Prostate gland (tissue), 2 donors: ENCODE measurements at regions not wholly inside any gene's neighbourhood (a gene's known extent, or its start where the extent isn't known, plus 50 kb on each side); places are given as distances from the start of the nearest gene placed in this dataset.

Source experiments
- DNase-seq: peaks from one replicate; pipeline ENCODE4 v3.0.0-alpha.2; 2019; ENCODE audit warnings: low spot score
- H3K27ac ChIP-seq, 2 donors: fragments of 200-600 bp; sonication (generic); 2 replicates each; pipeline ENCODE4 v1.5.1; 2017 to 2019
- H3K27me3 ChIP-seq: fragments of 200-600 bp; sonication (generic); replicated peaks from 2 replicates; pipeline ENCODE4 v1.5.1; 2019; ENCODE audit not compliant: insufficient read depth
- H3K36me3 ChIP-seq, 2 donors: fragments of 200-600 bp; sonication (generic); 1 replicate in 1 of 2; 2 replicates in 1 of 2; pipeline versions ENCODE4 v1.5.1 to v1.8.1; 2017 to 2019
- H3K4me1 ChIP-seq: fragments of 200-600 bp; sonication (generic); replicated peaks from 2 replicates; pipeline ENCODE4 v1.5.1; 2019
- H3K4me3 ChIP-seq, 2 donors: fragments of 200-600 bp; sonication (generic); 2 replicates each; pipeline ENCODE4 v1.5.1; 2017 to 2019
- H3K9me3 ChIP-seq: fragments of 200-600 bp; sonication (generic); 2 replicates; pipeline ENCODE4 v1.5.1; 2017
- POLR2A ChIP-seq: fragments of 450-650 bp; IDR thresholded peaks from one replicate; pipeline ENCODE4 v1.6.1; 2016; ENCODE audit warnings: antibody characterized with exemption, mild to moderate bottlenecking
- POLR2AphosphoS5 ChIP-seq: sonication (generic); formaldehyde crosslinking; IDR thresholded peaks from one replicate; pipeline ENCODE4 v1.6.1; 2017; ENCODE audit warnings: antibody characterized with exemption
- WGBS: methylation state at CpG from one replicate; pipeline ENCODE4 v1.1.5; 2018; 5-methylcytosine and 5-hydroxymethylcytosine counted together
- intact Hi-C: fragments of 100-400 bp; cut with DNase I; formaldehyde crosslinking; loops from one replicate; pipeline ENCODE4 v1.14.2; 2022
- TF ChIP-seq, protein P1 (sequence below), 4 experiments: fragments of 200-600 bp in 2 of 4; fragments of 450-650 bp in 2 of 4; sonication (generic) in 2 of 4; IDR thresholded peaks; 1 replicate in 3 of 4; 2 replicates in 1 of 4; pipeline ENCODE4 v1.5.1; 2016 to 2019; ENCODE audit warnings: antibody characterized with exemption in 4 of 4, mild to moderate bottlenecking in 2 of 4, moderate library complexity in 2 of 4

DNA sequence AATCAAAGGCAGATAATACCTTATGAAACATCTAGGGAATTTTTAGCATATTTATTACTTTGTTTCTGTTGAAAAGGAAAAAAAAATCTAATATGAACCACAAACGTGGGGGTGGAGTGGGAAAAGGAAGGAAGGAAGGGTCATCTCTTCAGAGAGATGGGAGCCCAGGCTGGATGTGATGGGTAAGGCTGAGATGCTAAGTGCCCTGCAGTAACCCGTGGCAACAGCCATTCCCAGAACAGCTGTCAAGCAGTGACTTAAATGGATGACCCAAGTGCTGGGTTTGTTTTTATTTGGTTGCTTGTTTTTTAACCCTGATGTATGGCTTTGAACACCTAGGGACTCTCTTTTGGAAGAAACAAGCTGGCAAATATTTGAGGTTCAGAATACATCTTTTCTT, 50.7 kb upstream of the KLF7 start:
- WGBS: 22% methylated on average over 2 of the region's 2 CpGs
- intact Hi-C loops: no loop called here
- H3K36me3 ChIP-seq: no peaks in the 10 kb centered on the region
- no peaks in the 10 kb centered on the region for H3K27me3 ChIP-seq
- H3K4me3 ChIP-seq: no peak overlapping the region
- no peak for DNase-seq
- no peaks in the 10 kb centered on the region for H3K4me1 ChIP-seq
- no peaks in the 10 kb centered on the region for H3K9me3 ChIP-seq
- H3K27ac ChIP-seq: no peak overlapping the region
- TF ChIP-seq POLR2A (no peak), POLR2AphosphoS5 (no peak)
- TF ChIP-seq, protein P1, sequence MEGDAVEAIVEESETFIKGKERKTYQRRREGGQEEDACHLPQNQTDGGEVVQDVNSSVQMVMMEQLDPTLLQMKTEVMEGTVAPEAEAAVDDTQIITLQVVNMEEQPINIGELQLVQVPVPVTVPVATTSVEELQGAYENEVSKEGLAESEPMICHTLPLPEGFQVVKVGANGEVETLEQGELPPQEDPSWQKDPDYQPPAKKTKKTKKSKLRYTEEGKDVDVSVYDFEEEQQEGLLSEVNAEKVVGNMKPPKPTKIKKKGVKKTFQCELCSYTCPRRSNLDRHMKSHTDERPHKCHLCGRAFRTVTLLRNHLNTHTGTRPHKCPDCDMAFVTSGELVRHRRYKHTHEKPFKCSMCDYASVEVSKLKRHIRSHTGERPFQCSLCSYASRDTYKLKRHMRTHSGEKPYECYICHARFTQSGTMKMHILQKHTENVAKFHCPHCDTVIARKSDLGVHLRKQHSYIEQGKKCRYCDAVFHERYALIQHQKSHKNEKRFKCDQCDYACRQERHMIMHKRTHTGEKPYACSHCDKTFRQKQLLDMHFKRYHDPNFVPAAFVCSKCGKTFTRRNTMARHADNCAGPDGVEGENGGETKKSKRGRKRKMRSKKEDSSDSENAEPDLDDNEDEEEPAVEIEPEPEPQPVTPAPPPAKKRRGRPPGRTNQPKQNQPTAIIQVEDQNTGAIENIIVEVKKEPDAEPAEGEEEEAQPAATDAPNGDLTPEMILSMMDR (IDR thresholded peaks at IDR 0.05): no peak

DNA sequence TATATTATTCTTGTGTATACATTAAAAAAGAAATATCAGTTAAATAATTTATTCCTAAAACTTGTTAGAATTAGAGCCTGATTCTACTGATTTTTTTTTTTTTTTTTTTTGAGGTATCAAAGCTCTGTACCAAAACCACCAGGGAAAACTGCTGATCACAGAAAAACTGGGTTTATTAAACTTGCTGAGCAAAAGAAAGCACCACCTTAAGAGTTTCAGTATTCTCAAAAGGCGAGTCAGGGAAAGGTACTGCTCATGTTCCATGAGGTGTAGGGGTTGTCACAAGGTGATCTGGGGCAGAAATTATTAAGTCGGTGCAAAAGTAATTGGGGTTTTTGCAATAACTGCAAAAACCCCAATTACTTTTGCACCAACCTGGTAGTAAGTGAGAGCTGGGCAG, 51.7 kb upstream of the KLF7 start:
- no peaks in the 10 kb centered on the region for H3K36me3 ChIP-seq
- WGBS: 93% methylated on average over 2 of the region's 2 CpGs
- intact Hi-C loops: no loop called here

DNA sequence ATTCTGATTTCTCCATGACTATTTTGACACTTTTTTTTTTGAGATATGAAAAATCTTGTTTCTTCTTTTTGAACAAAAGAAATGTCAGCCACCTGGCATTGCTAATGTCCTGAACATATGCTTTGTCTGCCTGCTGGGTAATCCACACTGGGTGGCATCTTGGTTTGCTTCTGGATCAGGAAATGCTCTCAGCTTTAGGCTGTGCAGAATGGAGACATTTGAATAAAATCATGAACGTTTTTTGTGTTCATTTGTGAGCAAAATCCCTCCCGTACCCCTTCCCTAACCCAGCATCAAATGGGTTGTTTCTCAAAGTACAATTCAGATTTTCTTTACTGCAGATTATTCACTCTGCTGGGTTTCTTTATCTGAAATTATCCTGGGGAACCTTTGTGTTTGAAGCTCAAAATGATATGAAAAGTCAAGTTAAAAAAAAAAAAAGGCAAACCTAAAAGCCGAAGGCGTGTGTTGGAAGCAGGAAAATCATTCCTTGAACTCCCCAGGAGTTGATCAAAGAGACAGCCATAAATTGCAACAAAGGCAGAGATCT, 53.4 kb upstream of the KLF7 start:
- 56% methylated on average over 4 of the region's 4 CpGs for WGBS
- no peak for DNase-seq
- no peaks in the 10 kb centered on the region for H3K27me3 ChIP-seq
- no peaks in the 10 kb centered on the region for H3K36me3 ChIP-seq
- no peak for TF ChIP-seq POLR2AphosphoS5
- TF ChIP-seq, protein P1 (IDR thresholded peaks at IDR 0.05): no peak
- no peak for TF ChIP-seq POLR2A
- no peak overlapping the region for H3K4me3 ChIP-seq
- no peaks in the 10 kb centered on the region for H3K4me1 ChIP-seq
- intact Hi-C loops: no loop called here
- H3K27ac ChIP-seq: no peak overlapping the region
- H3K9me3 ChIP-seq: no peaks in the 10 kb centered on the region

More for the DNA sequence above, 51.7 kb upstream of the KLF7 start:
- DNase-seq: no peak
- TF ChIP-seq, protein P1 (IDR thresholded peaks at IDR 0.05): no peak
- TF ChIP-seq POLR2AphosphoS5: no peak
- TF ChIP-seq POLR2A: no peak
- Histone ChIP-seq H3K4me3 (no peak overlapping the region), H3K27ac (no peak overlapping the region), H3K9me3 (no peaks in the 10 kb centered on the region), H3K4me1 (no peaks in the 10 kb centered on the region), H3K27me3 (no peaks in the 10 kb centered on the region)

DNA sequence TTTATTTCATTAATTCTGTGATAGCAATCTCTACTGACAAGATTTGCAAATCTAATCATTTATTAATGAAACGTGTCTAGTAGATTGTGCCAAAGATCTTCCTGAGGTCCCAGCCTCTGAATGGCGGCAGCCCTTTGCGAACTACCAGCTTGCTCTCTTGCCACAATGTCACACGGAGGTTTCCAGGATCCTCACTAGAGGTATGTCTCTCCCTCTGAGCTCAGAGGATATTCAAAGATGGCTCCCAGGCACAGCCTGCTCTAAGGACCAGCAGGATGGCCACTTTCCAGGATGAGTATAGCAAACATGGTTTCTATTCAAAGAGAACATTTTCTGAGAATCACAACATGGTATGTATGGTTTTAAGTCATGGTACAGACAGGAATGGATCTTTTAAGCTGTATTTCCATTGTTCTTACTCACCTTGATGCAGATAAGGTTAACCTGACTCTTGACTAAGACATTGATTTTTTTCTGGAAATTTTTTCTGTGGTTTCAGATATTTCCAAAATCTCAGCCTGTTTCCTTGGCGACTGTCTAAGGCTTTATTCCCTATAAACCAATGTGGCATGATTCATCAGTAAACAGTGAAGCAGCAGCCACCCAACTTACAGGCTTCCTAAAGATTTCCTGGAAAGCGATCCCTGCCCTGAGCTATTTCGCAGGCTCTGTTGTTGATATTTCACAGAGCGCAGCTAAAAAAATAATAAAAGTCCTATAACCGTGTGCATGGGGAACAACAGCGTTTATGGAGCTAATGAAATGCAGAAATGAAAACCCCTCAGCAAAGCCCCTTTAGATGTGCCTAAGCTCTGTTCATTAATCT, 54.1 kb upstream of the KLF7 start:
- intact Hi-C loops: no loop called here
- no peaks in the 10 kb centered on the region for H3K27me3 ChIP-seq
- 31% methylated on average over 10 of the region's 10 CpGs for WGBS

More for the DNA sequence above, 54.1 kb upstream of the KLF7 start:
- no peak for TF ChIP-seq POLR2A
- peak; percentile 21 for TF ChIP-seq POLR2AphosphoS5
- TF ChIP-seq, protein P1 (IDR thresholded peaks at IDR 0.05): no peak
- Histone ChIP-seq H3K9me3 (no peaks in the 10 kb centered on the region), H3K4me1 (no peaks in the 10 kb centered on the region), H3K27ac (no peak overlapping the region), H3K36me3 (no peaks in the 10 kb centered on the region), H3K4me3 (no peak overlapping the region)
- no peak for DNase-seq
